HepG2 (cell line): ENCODE measurements at regions not wholly inside any gene's neighbourhood (a gene's known extent, or its start where the extent isn't known, plus 50 kb on each side); places are given as distances from the start of the nearest gene placed in this dataset.

ENCODE experiments used
- ATAC-seq: fragments of 200-7000 bp; cut with Tn5 transposase; 3 replicates; pipeline ENCODE4 v1.9.1; 2020; ENCODE audit warnings: mild to moderate bottlenecking, moderate library complexity
- BruUV-seq: library from RNA; stranded (reverse); fragments of 400-500 nt; replicated peaks from 2 replicates; lab custom pipeline; 2021; lab: Mats Ljungman, UMichigan
- CTCF ChIA-PET: fragments of 300-600 bp; formaldehyde crosslinking; extraction: SDS; loops from one replicate; lab custom pipeline; 2021; ENCODE audit warnings: low total read pairs, inconsistent platforms, low intra/inter-chr PET ratio; lab: Yijun Ruan, JAX
- POLR2A ChIA-PET: fragments of 350-600 bp; sonication (Branson Sonifier 250); formaldehyde crosslinking; loops from one replicate; lab custom pipeline; 2020; ENCODE audit warnings: antibody characterized with exemption, inconsistent platforms; lab: Yijun Ruan, JAX
- DNase-seq: peaks from one replicate; pipeline ENCODE4 v3.0.0-alpha.2; 2015; ENCODE audit warnings: low spot score
- FAIRE-seq: peaks from 3 replicates; lab custom pipeline; 2011; peaks lifted over from hg19 to GRCh38; lab: Jason Lieb, UNC
- H2AFZ ChIP-seq: one replicate; pipeline ENCODE4 v1.6.1; 2011; ENCODE audit warnings: low read length, inconsistent platforms
- H3K27ac ChIP-seq: fragments of 300-600 bp; 3 replicates; pipeline ENCODE4 v1.8.0; 2011; ENCODE audit warnings: mixed run types, mild to moderate bottlenecking, mixed read lengths, low read length, inconsistent platforms; ENCODE audit not compliant: insufficient read depth; ENCODE audit errors: extremely low read length
- H3K27me3 ChIP-seq, 2 experiments: fragments of 200-600 bp in 1 of 2; 2 replicates in 1 of 2; 3 replicates in 1 of 2; pipeline versions ENCODE4 v1.6.0 to v1.8.0; 2011; ENCODE audit warnings: low read length in 2 of 2, mild to moderate bottlenecking in 2 of 2, moderate library complexity in 2 of 2, inconsistent platforms in 1 of 2; ENCODE audit not compliant: insufficient read depth in 2 of 2, control insufficient read depth in 1 of 2
- H3K36me3 ChIP-seq, 2 experiments: fragments of 200-600 bp in 1 of 2; replicated peaks in 1 of 2; 2 replicates in 1 of 2; 3 replicates in 1 of 2; pipeline versions ENCODE4 v1.5.1 to v1.8.0; 2011; ENCODE audit warnings: low read length in 2 of 2, inconsistent platforms in 1 of 2; ENCODE audit not compliant: insufficient read depth in 2 of 2, control insufficient read depth in 1 of 2
- H3K4me1 ChIP-seq: 2 replicates; pipeline ENCODE4 v1.5.1; 2012; ENCODE audit warnings: low read length, inconsistent platforms; ENCODE audit not compliant: insufficient read depth
- H3K4me2 ChIP-seq: 2 replicates; pipeline ENCODE4 v1.6.0; 2011; ENCODE audit warnings: low read depth, low read length, inconsistent platforms
- H3K4me3 ChIP-seq, 3 experiments: fragments of 200-600 bp in 1 of 3; sonication (generic), shearing (Covaris generic) in 1 of 3; replicated peaks in 1 of 3; 2 replicates each; pipeline ENCODE4 v1.5.1; 2011 to 2016; ENCODE audit warnings: low read length in 3 of 3, inconsistent platforms in 2 of 3, low read depth in 2 of 3, mild to moderate bottlenecking in 2 of 3, control low read depth in 1 of 3, mixed read lengths in 1 of 3; ENCODE audit not compliant: insufficient read depth in 1 of 3
- H3K79me2 ChIP-seq: one replicate; pipeline ENCODE4 v1.6.1; 2011; ENCODE audit warnings: low read length, inconsistent platforms; ENCODE audit not compliant: insufficient read depth
- H3K9ac ChIP-seq: 2 replicates; pipeline ENCODE4 v1.6.0; 2011; ENCODE audit warnings: mild to moderate bottlenecking, low read depth, low read length, inconsistent platforms; ENCODE audit not compliant: insufficient read depth
- H3K9me3 ChIP-seq: 2 replicates; pipeline ENCODE4 v1.5.1; 2012; ENCODE audit warnings: mild to moderate bottlenecking, low read length
- H4K20me1 ChIP-seq: 2 replicates; pipeline ENCODE4 v1.6.0; 2011; ENCODE audit warnings: inconsistent platforms, mild to moderate bottlenecking, low read length, moderate library complexity; ENCODE audit not compliant: insufficient read depth
- JDP2 ChIP-seq: sonication (generic); formaldehyde crosslinking; IDR thresholded peaks from 2 replicates; pipeline ENCODE4 v1.8.1; 2022; ENCODE audit warnings: missing genetic modification reagents, borderline replicate concordance
- MZF1 ChIP-seq: sonication (generic); formaldehyde crosslinking; IDR thresholded peaks from 2 replicates; pipeline ENCODE4 v1.8.1; 2023; ENCODE audit warnings: mild to moderate bottlenecking, missing genetic modification reagents, borderline replicate concordance
- NFKB2 ChIP-seq: sonication (generic); formaldehyde crosslinking; IDR thresholded peaks from 2 replicates; pipeline ENCODE4 v1.4.0; 2020; ENCODE audit warnings: missing genetic modification reagents, borderline replicate concordance
- PRDM10 ChIP-seq: sonication (generic); formaldehyde crosslinking; IDR thresholded peaks from 2 replicates; pipeline ENCODE4 v1.4.0; 2020; ENCODE audit warnings: low read depth, missing genetic modification reagents
- TBX2 ChIP-seq: sonication (generic); formaldehyde crosslinking; IDR thresholded peaks from 2 replicates; pipeline ENCODE4 v1.5.0; 2020; ENCODE audit warnings: missing genetic modification reagents, mild to moderate bottlenecking, borderline replicate concordance
- TEAD2 ChIP-seq: sonication (generic); formaldehyde crosslinking; IDR thresholded peaks from 2 replicates; pipeline ENCODE4 v1.9.0; 2021; ENCODE audit warnings: missing genetic modification reagents
- YEATS4 ChIP-seq: sonication (generic); formaldehyde crosslinking; IDR thresholded peaks from 2 replicates; pipeline ENCODE4 v1.4.0; 2020; ENCODE audit warnings: missing genetic modification reagents, borderline replicate concordance
- ZBTB40 ChIP-seq, 2 experiments: fragments of 450-650 bp in 1 of 2; sonication (generic) in 1 of 2; formaldehyde crosslinking in 1 of 2; IDR thresholded peaks; 2 replicates each; pipeline versions ENCODE4 v1.6.1 to v1.8.0; 2016 to 2022; ENCODE audit warnings: antibody characterized with exemption in 1 of 2, mild to moderate bottlenecking in 1 of 2, missing genetic modification reagents in 1 of 2
- ZNF101 ChIP-seq: sonication (generic); formaldehyde crosslinking; IDR thresholded peaks from 2 replicates; pipeline ENCODE4 v1.4.0; 2020; ENCODE audit warnings: mild to moderate bottlenecking, low read depth, missing genetic modification reagents, borderline replicate concordance
- WGBS: methylation state at CpG from one replicate; pipeline ENCODE4 v1.1.6; 2017; ENCODE audit warnings: low lambda C conversion rate; 5-methylcytosine and 5-hydroxymethylcytosine counted together
- in situ Hi-C: cut with HindIII; loops from 2 replicates; pipeline ENCODE4 v1.10.0; 2017; ENCODE audit warnings: low pct_unique_long_range_greater_than_20kb; ENCODE audit not compliant: extremely low pct_ligation_motif_present
- intact Hi-C: fragments of 100-400 bp; cut with micrococcal nuclease; formaldehyde crosslinking; loops from one replicate; pipeline ENCODE4 v1.10.0; 2022; ENCODE audit not compliant: unreplicated experiment

GRCh38 chr3:71998995-71999673 is 214.2 kb upstream of the PROK2 start (continued):
- TF ChIP-seq PRDM10 (CRISPR knock-in tag) (no peak), JDP2 (no peak), NFKB2 (CRISPR knock-in tag) (no peak)

GRCh38 chr3:71997066-71997653 is 212.2 kb upstream of the PROK2 start:
- no peak overlapping the region for H2AFZ ChIP-seq
- ATAC-seq: no peak
- FAIRE-seq: no peak
- TF ChIP-seq TBX2 (CRISPR knock-in tag) (no peak), ZNF101 (CRISPR knock-in tag) (no peak), MZF1 (CRISPR knock-in tag) (no peak), ZBTB40 (IDR thresholded peaks at IDR 0.05) (no peak), ZBTB40 (CRISPR knock-in tag; IDR thresholded peaks at IDR 0.05) (no peak), YEATS4 (CRISPR knock-in tag) (no peak), TEAD2 (CRISPR knock-in tag) (no peak)

More at GRCh38 chr3:71997066-71997653, 212.2 kb upstream of the PROK2 start:
- DNase-seq: no peak
- Histone ChIP-seq H3K4me2 (no peak overlapping the region), H4K20me1 (no peaks in the 10 kb centered on the region), H3K27me3 (peaks cover 0 to 7% of the 10 kb centered on the region in 2 experiments; a peak in 1 of 5 replicates), H3K36me3 (no peaks in the 10 kb centered on the region), H3K4me3 (no peak overlapping the region), H3K27ac (no peak overlapping the region), H3K79me2 (no peaks in the 10 kb centered on the region), H3K9ac (no peak overlapping the region), H3K4me1 (no peaks in the 10 kb centered on the region), H3K9me3 (no peaks in the 10 kb centered on the region)
- in situ Hi-C loops: no loop called here
- CTCF ChIA-PET: no interaction called here
- BruUV-seq: no TSS peak
- intact Hi-C loops: no loop called here
- POLR2A ChIA-PET: no interaction called here
- 34% methylated on average over 4 of the region's 4 CpGs for WGBS
